ENCODE measurements at regions not wholly inside any gene's neighbourhood (a gene's known extent, or its start where the extent isn't known, plus 50 kb on each side); places are given as distances from the start of the nearest gene placed in this dataset.

- no peak for DNase-seq
Measured at GRCh38 chr11:98099371-98099770, 921.4 kb upstream of the CNTN5 start.

- no peak for DNase-seq
Measured at GRCh38 chr11:98100689-98101088, 920.1 kb upstream of the CNTN5 start.

- DNase-seq, result no peak
Measured at GRCh38 chr11:98101329-98101728, 919.4 kb upstream of the CNTN5 start.

GRCh38 chr11:98104249-98104648, 916.5 kb upstream of the CNTN5 start:
- DNase-seq, result no peak

- peak; percentile 2 for DNase-seq
Measured at GRCh38 chr11:98107736-98108135, 913.0 kb upstream of the CNTN5 start.

- DNase-seq, result no peak
Measured at GRCh38 chr11:98110030-98110429, 910.7 kb upstream of the CNTN5 start.

- no peak for DNase-seq
Measured at GRCh38 chr11:98115873-98116272, 904.9 kb upstream of the CNTN5 start.

- no peak for DNase-seq
Measured at GRCh38 chr11:98130117-98130625, 890.6 kb upstream of the CNTN5 start.

GRCh38 chr11:98136357-98136756, 884.4 kb upstream of the CNTN5 start:
- DNase-seq, result no peak

- DNase-seq, result no peak
Measured at GRCh38 chr11:98137437-98137836, 883.3 kb upstream of the CNTN5 start.

- no peak for DNase-seq
Measured at GRCh38 chr11:98143661-98144060, 877.1 kb upstream of the CNTN5 start.

- DNase-seq, result no peak
Measured at GRCh38 chr11:98153752-98154151, 867.0 kb upstream of the CNTN5 start.

- DNase-seq, result no peak
Measured at GRCh38 chr11:98155696-98156095, 865.1 kb upstream of the CNTN5 start.

- no peak for DNase-seq
Measured at GRCh38 chr11:98177925-98178324, 842.8 kb upstream of the CNTN5 start.

GRCh38 chr11:98180511-98180910, 840.2 kb upstream of the CNTN5 start:
- no peak for DNase-seq

GRCh38 chr11:98180921-98181320, 839.8 kb upstream of the CNTN5 start:
- peak; percentile 66 for DNase-seq

- peak; percentile 7 for DNase-seq
Measured at GRCh38 chr11:98183034-98183433, 837.7 kb upstream of the CNTN5 start.

- no peak for DNase-seq
Measured at GRCh38 chr11:98185245-98185644, 835.5 kb upstream of the CNTN5 start.

GRCh38 chr11:98194611-98195010, 826.1 kb upstream of the CNTN5 start:
- DNase-seq, result no peak

- DNase-seq, result no peak
Measured at GRCh38 chr11:98195300-98195699, 825.4 kb upstream of the CNTN5 start.

- DNase-seq, result no peak
Measured at GRCh38 chr11:98207086-98207485, 813.7 kb upstream of the CNTN5 start.

GRCh38 chr11:98227278-98227677, 793.5 kb upstream of the CNTN5 start:
- no peak for DNase-seq

GRCh38 chr11:98230678-98231077, 790.1 kb upstream of the CNTN5 start:
- DNase-seq, result no peak

GRCh38 chr11:98234698-98235097, 786.1 kb upstream of the CNTN5 start:
- DNase-seq, result no peak

- no peak for DNase-seq
Measured at GRCh38 chr11:98243897-98244296, 776.9 kb upstream of the CNTN5 start.

- DNase-seq, result peak; percentile 3
Measured at GRCh38 chr11:98260983-98261382, 759.8 kb upstream of the CNTN5 start.

All from NCI-H2171 (cell line).